ENCODE measurements at regions not wholly inside any gene's neighbourhood (a gene's known extent, or its start where the extent isn't known, plus 50 kb on each side); places are given as distances from the start of the nearest gene placed in this dataset.
"Not testable (repeated sequence)": the region's sequence is repeated elsewhere in the genome, so short reads cannot be mapped to it uniquely, and the experiment has no call there.

- DNase-seq (ENCODE audit: low read depth in 2 of 2): no peak
Observed at GRCh38 chrX:113514906-113515305, 674.3 kb upstream of the AMOT start.

DNA sequence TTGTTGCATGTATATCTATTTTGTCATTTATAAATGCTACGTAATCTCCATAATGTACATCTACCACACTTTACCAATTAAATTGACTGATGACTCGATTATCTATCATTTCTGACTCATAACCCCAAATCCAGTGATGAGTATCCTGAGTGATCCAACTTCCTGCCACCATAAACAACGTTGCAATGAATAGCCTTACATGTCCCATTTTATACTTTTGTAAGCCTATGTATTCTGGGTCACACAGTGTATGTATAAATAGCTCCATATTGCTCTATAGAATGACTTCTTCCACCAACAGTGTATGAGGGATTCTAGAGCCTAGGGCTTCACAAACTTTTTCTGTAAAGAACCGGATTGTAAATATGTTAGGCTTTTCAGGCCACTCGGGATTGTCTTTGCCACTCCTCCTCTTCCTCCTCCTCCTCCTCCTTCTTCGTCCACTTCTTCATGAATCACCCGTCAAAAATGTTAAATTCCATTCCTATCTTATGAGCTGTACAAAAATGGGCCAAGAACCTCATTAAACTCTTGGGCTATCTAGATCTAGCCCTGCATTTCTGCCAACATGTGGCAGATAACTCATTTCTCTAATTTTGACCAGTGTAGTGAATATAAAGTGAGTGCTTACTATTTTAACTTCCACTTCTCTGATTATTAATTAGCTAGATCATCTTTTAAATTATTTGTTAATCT is 672.2 kb upstream of the AMOT start:
- DNase-seq (ENCODE audit: low read depth in 2 of 2): no peak

DNA sequence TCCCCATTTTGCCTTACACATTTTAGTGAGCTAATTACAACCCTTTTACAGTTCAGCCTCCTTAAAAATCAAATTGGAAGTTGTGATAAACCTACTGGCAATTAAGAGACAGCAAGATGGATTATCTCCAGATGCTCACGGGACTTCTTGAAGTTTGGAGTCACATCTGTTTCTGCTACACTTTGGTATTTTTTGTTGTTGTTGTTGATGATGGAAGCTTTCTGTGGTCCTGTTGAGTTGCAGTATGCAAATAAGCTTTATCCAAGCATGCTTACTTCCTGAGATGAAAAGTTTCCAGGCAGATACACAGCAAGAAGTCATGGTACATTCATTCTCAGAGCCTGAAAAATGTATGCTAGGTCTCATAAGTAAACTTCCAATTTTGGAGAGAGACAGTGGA is 670.0 kb upstream of the AMOT start:
- no peak for DNase-seq (ENCODE audit: low read depth in 2 of 2)

DNA sequence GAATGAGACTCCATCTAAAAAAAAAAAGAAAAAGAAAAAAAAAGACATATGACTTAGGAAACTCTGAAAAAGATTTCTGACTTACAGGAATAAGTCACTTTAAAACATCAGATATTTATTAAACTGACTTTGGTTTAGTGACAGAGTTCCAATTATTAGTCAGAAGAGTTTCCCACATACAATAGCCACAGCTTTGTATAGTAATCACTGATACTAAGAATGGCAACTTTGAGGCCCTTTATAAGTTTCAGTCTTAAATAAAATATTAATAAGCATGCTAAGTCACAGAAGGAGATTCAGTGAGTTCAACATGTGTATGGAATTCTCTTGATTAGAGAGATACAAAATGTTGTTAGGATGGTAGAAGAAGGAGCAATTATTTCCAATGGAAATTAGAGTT is 652.3 kb upstream of the AMOT start:
- no peak for DNase-seq (ENCODE audit: low read depth in 2 of 2)

DNA sequence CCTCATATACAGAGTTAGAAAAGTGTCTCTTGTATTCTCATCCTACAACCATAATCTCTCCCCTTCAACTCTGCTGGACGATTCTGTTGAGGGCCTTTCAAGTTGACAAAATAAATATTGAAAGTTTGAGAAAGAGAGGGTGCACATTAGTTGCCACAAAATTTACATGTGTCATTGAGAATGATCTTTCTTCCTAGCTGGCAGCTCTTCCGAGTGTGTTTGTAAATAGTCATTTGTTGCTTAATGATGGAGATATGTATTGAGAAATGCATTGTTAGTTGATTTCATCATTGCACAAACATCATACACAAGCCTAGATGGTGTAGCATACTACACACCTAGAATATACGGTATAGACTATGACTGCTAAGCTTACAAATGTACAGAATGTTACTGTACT is 632.8 kb upstream of the AMOT start:
- no peak for DNase-seq (ENCODE audit: low read depth in 2 of 2)

DNA sequence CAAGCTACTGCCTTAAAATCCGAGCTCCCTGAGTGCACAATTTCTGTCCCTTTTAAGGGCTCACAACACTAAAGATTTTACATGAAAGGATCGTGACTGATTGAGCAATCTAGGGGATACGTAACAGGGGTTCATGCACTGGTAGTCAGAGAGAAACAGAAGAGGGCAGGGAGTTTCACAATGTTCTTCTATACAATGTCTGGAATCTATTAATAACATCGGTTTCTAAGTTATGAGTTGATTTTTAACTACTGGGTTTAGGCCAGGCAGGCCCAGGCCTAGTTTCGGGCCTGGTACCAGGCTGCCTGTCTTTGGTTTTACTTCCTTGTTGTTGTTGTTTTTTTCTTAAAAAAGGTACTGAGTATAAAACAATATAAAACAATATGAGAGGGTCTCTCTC is 632.4 kb upstream of the AMOT start:
- not testable (repeated sequence) for DNase-seq (ENCODE audit: low read depth in 2 of 2)

DNA sequence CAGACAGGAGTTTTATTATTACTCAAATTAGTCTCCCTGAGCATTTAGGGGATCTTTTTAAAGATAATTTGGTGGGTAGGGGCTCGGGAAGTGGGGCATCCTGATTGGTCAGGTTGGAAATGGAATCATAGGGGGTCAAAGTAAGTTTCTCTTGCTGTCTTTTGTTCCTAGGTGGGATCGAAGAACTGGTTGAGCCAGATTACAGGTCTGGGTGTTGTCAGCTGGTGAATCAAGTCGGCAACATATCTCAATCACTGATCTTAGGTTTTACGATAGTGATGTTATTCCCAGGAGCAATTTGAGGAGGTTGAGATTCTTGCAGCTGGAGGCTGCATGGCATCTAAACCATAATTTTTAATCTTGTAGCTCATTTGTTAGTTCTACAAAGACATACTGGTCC is 629.5 kb upstream of the AMOT start:
- DNase-seq (ENCODE audit: low read depth in 2 of 2): no peak

DNA sequence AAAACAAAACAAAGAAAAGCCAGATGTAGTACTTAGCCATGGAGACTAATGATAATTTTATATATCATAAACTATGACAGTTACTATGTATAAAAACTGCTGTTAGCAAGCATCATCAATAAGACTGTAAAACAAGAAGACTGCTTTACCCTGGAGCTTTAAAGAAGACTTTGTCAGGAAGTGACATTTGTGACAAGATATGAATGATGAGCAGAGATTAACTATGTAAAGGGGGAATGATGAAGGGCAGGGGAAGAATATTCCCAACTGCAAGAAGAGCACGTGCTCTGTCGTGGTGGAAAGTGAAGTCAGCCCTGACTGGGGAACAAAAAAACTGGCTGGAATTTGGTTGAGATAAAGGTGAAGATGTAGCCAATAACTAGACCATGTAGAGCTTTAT is 617.1 kb upstream of the AMOT start:
- DNase-seq (ENCODE audit: low read depth in 2 of 2): no peak

GRCh38 chrX:113455582-113455981 is 615.0 kb upstream of the AMOT start:
- no peak for DNase-seq (ENCODE audit: low read depth in 2 of 2)

DNA sequence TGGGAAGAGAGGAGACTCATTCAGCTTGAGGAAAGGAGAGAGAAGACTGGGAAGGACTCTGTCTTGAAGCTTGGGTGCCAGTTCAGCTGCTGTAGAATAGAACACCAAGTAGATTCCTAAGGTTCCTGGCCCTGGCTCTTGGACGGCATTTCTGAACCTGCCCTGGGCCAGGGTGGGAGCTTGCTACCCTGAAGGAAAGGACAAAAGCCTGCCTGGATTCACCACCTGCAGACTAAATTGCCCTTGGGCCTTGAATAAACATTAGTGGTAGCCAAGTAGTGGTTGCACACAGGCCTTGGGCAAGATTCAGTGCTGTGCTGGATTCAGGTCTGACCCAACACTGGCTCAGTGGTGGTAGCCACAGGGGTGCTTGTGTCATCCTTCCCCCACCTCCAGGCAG is 588.4 kb upstream of the AMOT start:
- DNase-seq (ENCODE audit: low read depth in 2 of 2): no peak

GRCh38 chrX:113422323-113422722 is 581.7 kb upstream of the AMOT start:
- DNase-seq (ENCODE audit: low read depth in 2 of 2): no peak

DNA sequence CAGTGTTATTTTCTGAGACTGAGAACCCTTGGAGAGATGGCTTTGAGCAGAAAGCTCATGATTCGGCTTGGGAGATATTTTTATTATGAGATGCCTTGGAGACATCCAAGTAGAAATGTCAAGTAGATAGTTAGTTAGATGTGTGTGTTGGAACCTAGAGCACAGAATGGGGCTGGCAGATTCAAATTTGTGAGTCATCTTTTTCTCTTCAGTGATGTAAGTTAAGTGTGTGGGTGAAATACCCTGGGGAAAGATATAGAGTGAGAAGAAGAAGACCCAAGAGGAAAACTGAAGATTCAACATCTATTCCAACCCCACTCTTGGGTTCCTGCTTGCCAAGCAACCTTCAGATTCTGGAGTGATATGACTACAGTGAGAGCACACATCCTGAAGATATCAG is 580.8 kb upstream of the AMOT start:
- no peak for DNase-seq (ENCODE audit: low read depth in 2 of 2)

DNA sequence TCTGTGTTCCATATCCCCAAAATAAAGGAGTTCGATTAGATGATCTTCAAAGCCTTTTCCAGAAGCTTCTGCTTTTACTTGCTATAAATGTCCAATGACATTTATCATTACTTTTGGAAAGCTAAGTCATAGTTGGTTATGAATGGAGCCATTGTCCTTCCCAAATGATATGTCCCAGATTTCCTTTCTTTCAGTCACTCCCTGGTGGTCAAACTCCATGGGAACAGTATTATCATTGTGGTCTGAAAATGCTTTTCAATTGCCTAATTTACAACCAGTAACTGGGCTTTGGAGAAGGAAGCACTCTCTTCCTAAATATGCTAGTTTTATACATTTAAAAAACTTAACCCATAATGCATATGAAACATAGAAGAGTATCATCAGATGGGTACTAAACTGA is 571.5 kb upstream of the AMOT start:
- no peak for DNase-seq (ENCODE audit: low read depth in 2 of 2)

- no peak for DNase-seq (ENCODE audit: low read depth in 2 of 2)
Observed at GRCh38 chrX:113408843-113409242, 568.2 kb upstream of the AMOT start.

GRCh38 chrX:113400193-113400704 is 559.6 kb upstream of the AMOT start:
- DNase-seq (ENCODE audit: low read depth in 2 of 2): no peak

DNA sequence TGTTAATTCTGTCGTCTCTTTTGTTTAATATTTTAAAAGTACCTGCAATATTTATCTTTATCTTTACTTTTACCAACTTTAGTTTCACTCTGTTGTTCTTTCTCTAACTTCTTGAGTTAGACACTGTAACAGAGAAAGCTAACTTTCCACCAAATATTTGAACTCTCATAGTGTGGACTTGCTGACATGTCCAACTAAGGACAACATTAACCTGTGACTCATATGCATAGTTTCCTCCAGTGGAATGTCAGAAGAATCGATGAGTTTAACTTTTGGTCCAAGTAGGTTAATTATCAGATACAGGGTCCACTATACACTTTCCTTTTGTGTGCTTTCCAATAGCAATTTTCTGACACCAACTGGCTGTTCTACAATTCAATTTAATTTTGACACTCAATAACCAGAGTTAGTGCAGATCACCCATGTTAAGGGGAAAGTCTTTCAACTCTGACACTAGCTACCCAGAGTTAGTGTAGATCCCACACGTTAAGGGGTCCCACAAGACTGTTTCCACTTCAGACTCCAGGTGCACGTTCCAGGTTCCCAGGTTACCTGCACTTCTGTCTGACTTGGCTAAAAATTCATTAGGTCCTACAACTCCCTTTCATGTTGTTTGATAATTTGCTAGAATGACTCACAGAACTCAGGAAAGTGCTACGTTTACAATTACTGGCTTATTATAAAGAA is 559.0 kb upstream of the AMOT start:
- DNase-seq (ENCODE audit: low read depth in 2 of 2): no peak

GRCh38 chrX:113392355-113392754 is 551.7 kb upstream of the AMOT start:
- no peak for DNase-seq (ENCODE audit: low read depth in 2 of 2)

- DNase-seq (ENCODE audit: low read depth in 2 of 2): no peak
Observed at GRCh38 chrX:113391875-113392274, 551.2 kb upstream of the AMOT start.

- DNase-seq (ENCODE audit: low read depth in 2 of 2): no peak
Observed at GRCh38 chrX:113390531-113390930, 549.9 kb upstream of the AMOT start.

GRCh38 chrX:113389846-113390245 is 549.2 kb upstream of the AMOT start:
- DNase-seq (ENCODE audit: low read depth in 2 of 2): no peak

DNA sequence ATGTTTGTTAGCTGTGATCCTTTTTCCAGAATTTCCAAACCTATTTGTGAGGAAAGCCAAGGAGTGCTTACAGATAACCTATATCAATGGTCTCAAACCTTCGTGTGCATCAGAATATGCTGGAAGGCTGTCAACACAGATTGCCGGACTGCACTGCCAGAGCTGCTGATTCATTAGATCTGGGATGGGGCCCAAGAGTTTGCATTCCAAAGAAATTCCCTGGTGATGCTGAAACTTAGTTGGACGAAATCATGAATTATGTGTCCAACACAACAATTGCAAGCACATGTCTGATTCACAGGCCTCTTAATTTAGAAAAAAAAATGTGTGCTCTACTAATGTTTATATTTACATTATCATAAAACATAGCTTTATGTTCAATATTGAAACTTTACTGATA is 544.0 kb upstream of the AMOT start:
- no peak for DNase-seq (ENCODE audit: low read depth in 2 of 2)

GRCh38 chrX:113373421-113373820 is 532.8 kb upstream of the AMOT start:
- DNase-seq (ENCODE audit: low read depth in 2 of 2): not testable (repeated sequence)

DNA sequence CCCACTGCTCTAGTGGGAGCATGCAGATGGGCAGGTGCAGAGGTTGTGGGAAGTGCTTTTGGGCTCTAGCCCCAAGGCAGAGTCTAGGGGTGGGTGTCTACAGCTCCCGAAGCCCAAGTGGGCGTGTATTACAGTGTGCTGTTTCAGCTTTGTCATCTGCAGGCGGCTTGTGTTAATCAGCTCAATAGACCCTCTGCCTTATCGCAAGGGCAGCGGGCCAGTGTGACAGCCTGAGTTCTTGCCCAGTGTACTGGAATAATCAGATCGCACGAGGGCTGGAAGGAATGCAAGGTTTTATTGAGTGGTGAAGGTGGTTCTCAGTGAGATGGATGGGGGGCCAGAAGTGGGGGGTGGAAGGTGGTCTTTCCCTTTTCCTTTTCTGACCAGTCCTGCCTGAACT is 529.4 kb upstream of the AMOT start:
- no peak for DNase-seq (ENCODE audit: low read depth in 2 of 2)
